Endothelial cell (in vitro differentiated cells): ENCODE measurements at regions not wholly inside any gene's neighbourhood (a gene's known extent, or its start where the extent isn't known, plus 50 kb on each side); places are given as distances from the start of the nearest gene placed in this dataset.

Source experiments
- DNase-seq: peaks from one replicate; pipeline ENCODE4 v3.0.0; 2021; ENCODE audit warnings: low spot score
- H3K27ac Mint-ChIP-seq: one replicate; pipeline ENCODE4 v1.8.0; 2021; ENCODE audit warnings: mixed read lengths, inconsistent platforms; ENCODE audit not compliant: unreplicated experiment
- H3K27me3 Mint-ChIP-seq: one replicate; pipeline ENCODE4 v1.8.0; 2021; ENCODE audit warnings: mild to moderate bottlenecking, moderate library complexity, mixed read lengths, inconsistent platforms; ENCODE audit not compliant: unreplicated experiment
- H3K36me3 Mint-ChIP-seq: one replicate; pipeline ENCODE4 v1.8.0; 2021; ENCODE audit warnings: mild to moderate bottlenecking, low read depth, mixed read lengths, inconsistent platforms; ENCODE audit not compliant: unreplicated experiment
- H3K4me1 Mint-ChIP-seq: one replicate; pipeline ENCODE4 v1.8.0; 2021; ENCODE audit warnings: mild to moderate bottlenecking, mixed read lengths, inconsistent platforms; ENCODE audit not compliant: unreplicated experiment
- H3K4me3 Mint-ChIP-seq: one replicate; pipeline ENCODE4 v1.8.0; 2021; ENCODE audit warnings: mild to moderate bottlenecking, mixed read lengths, inconsistent platforms; ENCODE audit not compliant: unreplicated experiment
- H3K9me3 Mint-ChIP-seq: one replicate; pipeline ENCODE4 v1.8.0; 2021; ENCODE audit warnings: mixed read lengths, inconsistent platforms; ENCODE audit not compliant: unreplicated experiment
- CTCF ChIP-seq: fragments of 200-600 bp; sonication (generic); IDR thresholded peaks from one replicate; pipeline ENCODE4 v1.5.0; 2021; ENCODE audit warnings: antibody characterized with exemption; ENCODE audit not compliant: unreplicated experiment

GRCh38 chr13:72384879-72385278, 342.6 kb downstream of the MZT1 start:
- Mint-ChIP-seq H3K27me3 (no peaks in the 10 kb centered on the region), H3K27ac (no peak overlapping the region), H3K36me3 (no peaks in the 10 kb centered on the region), H3K4me3 (no peak overlapping the region), H3K4me1 (peaks cover 5% of the 10 kb centered on the region), H3K9me3 (no peaks in the 10 kb centered on the region)
- TF ChIP-seq CTCF = no peak
- no peak for DNase-seq

GRCh38 chr13:72384186-72384823, 343.1 kb downstream of the MZT1 start:
- no peak overlapping the region for H3K4me3 Mint-ChIP-seq
- H3K9me3 Mint-ChIP-seq = no peaks in the 10 kb centered on the region
- no peak overlapping the region for H3K27ac Mint-ChIP-seq

GRCh38 chr13:72383646-72384045, 343.8 kb downstream of the MZT1 start:
- Mint-ChIP-seq H3K9me3 (no peaks in the 10 kb centered on the region), H3K4me3 (no peak overlapping the region), H3K4me1 (peaks cover 5% of the 10 kb centered on the region), H3K27ac (no peak overlapping the region), H3K27me3 (no peaks in the 10 kb centered on the region), H3K36me3 (no peaks in the 10 kb centered on the region)
- TF ChIP-seq CTCF = no peak
- DNase-seq = no peak

More at GRCh38 chr13:72384186-72384823, 343.1 kb downstream of the MZT1 start:
- TF ChIP-seq CTCF = no peak
- peaks cover 5% of the 10 kb centered on the region for H3K4me1 Mint-ChIP-seq
- DNase-seq = no peak
- no peaks in the 10 kb centered on the region for H3K27me3 Mint-ChIP-seq
- no peaks in the 10 kb centered on the region for H3K36me3 Mint-ChIP-seq

GRCh38 chr13:72379581-72379980, 347.8 kb downstream of the MZT1 start:
- TF ChIP-seq CTCF = no peak
- Mint-ChIP-seq H3K4me3 (no peak overlapping the region), H3K36me3 (no peaks in the 10 kb centered on the region), H3K4me1 (peaks cover 5% of the 10 kb centered on the region), H3K27ac (no peak overlapping the region), H3K27me3 (no peaks in the 10 kb centered on the region), H3K9me3 (no peaks in the 10 kb centered on the region)
- no peak for DNase-seq

- H3K9me3 Mint-ChIP-seq = no peaks in the 10 kb centered on the region
- no peak for TF ChIP-seq CTCF
- no peak overlapping the region for H3K27ac Mint-ChIP-seq
- H3K27me3 Mint-ChIP-seq = no peaks in the 10 kb centered on the region
- no peak for DNase-seq
- H3K36me3 Mint-ChIP-seq = no peaks in the 10 kb centered on the region
- no peaks in the 10 kb centered on the region for H3K4me1 Mint-ChIP-seq
- H3K4me3 Mint-ChIP-seq = no peak overlapping the region
These were observed 359.4 kb downstream of the MZT1 start for GRCh38 chr13:72368031-72368430.
